ENCODE measurements at regions not wholly inside any gene's neighbourhood (a gene's known extent, or its start where the extent isn't known, plus 50 kb on each side); places are given as distances from the start of the nearest gene placed in this dataset.

DNA sequence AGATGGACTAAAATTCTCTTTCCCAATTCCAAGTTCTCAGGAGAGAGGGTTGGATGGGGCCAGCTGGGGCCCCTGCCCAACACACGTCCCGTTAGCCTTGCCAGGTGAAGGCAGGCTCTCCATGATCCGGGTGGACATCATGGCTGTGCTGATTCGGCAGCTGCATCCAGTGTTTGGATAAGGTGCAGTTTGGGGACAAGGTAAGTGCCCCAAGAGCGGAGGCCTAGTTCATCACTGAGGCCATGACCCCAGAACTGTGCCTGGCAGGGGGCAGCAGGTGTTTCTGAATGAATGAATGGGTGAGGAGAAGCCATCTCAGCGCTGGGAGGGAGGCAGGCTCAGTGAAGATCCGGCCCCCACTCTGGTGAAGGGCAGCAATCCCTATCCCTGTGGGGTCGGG, 520.4 kb downstream of the TBC1D22A start:
- TF ChIP-seq EZH2 (IDR thresholded peaks at IDR 0.05; ENCODE audit: insufficient read depth, poor library complexity, severe bottlenecking), result no peak
- no peak for TF ChIP-seq EZH2phosphoT487 (IDR thresholded peaks at IDR 0.05; ENCODE audit: insufficient read depth, low read depth)
